DMS79 (cell line): ENCODE measurements at regions not wholly inside any gene's neighbourhood (a gene's known extent, or its start where the extent isn't known, plus 50 kb on each side); places are given as distances from the start of the nearest gene placed in this dataset.
"Not testable (repeated sequence)": the region's sequence is repeated elsewhere in the genome, so short reads cannot be mapped to it uniquely, and the experiment has no call there.

Experiments
- DNase-seq: peaks from one replicate; lab custom pipeline; 2025; lab: John Stamatoyannopoulos, UW

- no peak for DNase-seq
These were observed 650.4 kb upstream of the PRMT6 start for GRCh38 chr1:106406114-106406513.

- DNase-seq = not testable (repeated sequence)
These were observed 644.2 kb upstream of the PRMT6 start for GRCh38 chr1:106412321-106412720.

- no peak for DNase-seq
These were observed 621.2 kb upstream of the PRMT6 start for GRCh38 chr1:106435269-106435668.

GRCh38 chr1:106439475-106439874 is 617.0 kb upstream of the PRMT6 start:
- DNase-seq = no peak

GRCh38 chr1:106447466-106447865 is 609.0 kb upstream of the PRMT6 start:
- DNase-seq = no peak

- DNase-seq = no peak
These were observed 599.6 kb upstream of the PRMT6 start for GRCh38 chr1:106456832-106457231.

GRCh38 chr1:106457368-106457767 is 599.1 kb upstream of the PRMT6 start:
- DNase-seq = no peak

GRCh38 chr1:106458866-106459265 is 597.6 kb upstream of the PRMT6 start:
- DNase-seq = no peak

GRCh38 chr1:106459418-106459817 is 597.1 kb upstream of the PRMT6 start:
- DNase-seq = no peak

- DNase-seq = no peak
These were observed 590.8 kb upstream of the PRMT6 start for GRCh38 chr1:106465666-106466065.

GRCh38 chr1:106480629-106481028 is 575.8 kb upstream of the PRMT6 start:
- no peak for DNase-seq

- DNase-seq = no peak
These were observed 563.6 kb upstream of the PRMT6 start for GRCh38 chr1:106492880-106493279.

- DNase-seq = no peak
These were observed 561.8 kb upstream of the PRMT6 start for GRCh38 chr1:106494646-106495045.

- no peak for DNase-seq
These were observed 558.2 kb upstream of the PRMT6 start for GRCh38 chr1:106498238-106498637.

- no peak for DNase-seq
These were observed 553.8 kb upstream of the PRMT6 start for GRCh38 chr1:106502659-106503058.

GRCh38 chr1:106515375-106515774 is 541.1 kb upstream of the PRMT6 start:
- no peak for DNase-seq

GRCh38 chr1:106517224-106517623 is 539.2 kb upstream of the PRMT6 start:
- no peak for DNase-seq

- DNase-seq = no peak
These were observed 533.0 kb upstream of the PRMT6 start for GRCh38 chr1:106523497-106523896.

GRCh38 chr1:106524631-106525030 is 531.8 kb upstream of the PRMT6 start:
- no peak for DNase-seq

GRCh38 chr1:106526650-106527049 is 529.8 kb upstream of the PRMT6 start:
- DNase-seq = no peak

- DNase-seq = no peak
These were observed 521.9 kb upstream of the PRMT6 start for GRCh38 chr1:106534612-106535011.

GRCh38 chr1:106536741-106537140 is 519.7 kb upstream of the PRMT6 start:
- DNase-seq = no peak

GRCh38 chr1:106548726-106549125 is 507.7 kb upstream of the PRMT6 start:
- DNase-seq = no peak

GRCh38 chr1:106554294-106554693 is 502.2 kb upstream of the PRMT6 start:
- DNase-seq = no peak

- DNase-seq = no peak
These were observed 500.9 kb upstream of the PRMT6 start for GRCh38 chr1:106555571-106555970.
